ENCODE measurements at regions not wholly inside any gene's neighbourhood (a gene's known extent, or its start where the extent isn't known, plus 50 kb on each side); places are given as distances from the start of the nearest gene placed in this dataset.

GRCh38 chr5:4837489-4838058 lies 302.6 kb upstream of the ADAMTS16 start:
- TF ChIP-seq NFIC (IDR thresholded peaks at IDR 0.05) = no peak
- no peak for TF ChIP-seq REST (IDR thresholded peaks at IDR 0.05; ENCODE audit: low read depth)
- TF ChIP-seq, protein P1, sequence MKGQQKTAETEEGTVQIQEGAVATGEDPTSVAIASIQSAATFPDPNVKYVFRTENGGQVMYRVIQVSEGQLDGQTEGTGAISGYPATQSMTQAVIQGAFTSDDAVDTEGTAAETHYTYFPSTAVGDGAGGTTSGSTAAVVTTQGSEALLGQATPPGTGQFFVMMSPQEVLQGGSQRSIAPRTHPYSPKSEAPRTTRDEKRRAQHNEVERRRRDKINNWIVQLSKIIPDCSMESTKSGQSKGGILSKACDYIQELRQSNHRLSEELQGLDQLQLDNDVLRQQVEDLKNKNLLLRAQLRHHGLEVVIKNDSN (IDR thresholded peaks at IDR 0.05) = no peak
- no peak for TF ChIP-seq YY1 (IDR thresholded peaks at IDR 0.05; ENCODE audit: low read depth)
- TF ChIP-seq FOXM1 (IDR thresholded peaks at IDR 0.05; ENCODE audit: borderline replicate concordance, low read depth) = no peak
- TF ChIP-seq CEBPB (IDR thresholded peaks at IDR 0.05) = no peak
- TF ChIP-seq TEAD4 (IDR thresholded peaks at IDR 0.05) = no peak
- TF ChIP-seq RAD21 (IDR thresholded peaks at IDR 0.05; ENCODE audit: low read depth) = no peak
- no peak for TF ChIP-seq TCF12 (IDR thresholded peaks at IDR 0.05; ENCODE audit: low read depth)

- TF ChIP-seq TAF1 (IDR thresholded peaks at IDR 0.05; ENCODE audit: low read depth) (no peak), CEBPB (IDR thresholded peaks at IDR 0.05) (no peak), REST (IDR thresholded peaks at IDR 0.05; ENCODE audit: low read depth) (no peak), YY1 (IDR thresholded peaks at IDR 0.05; ENCODE audit: low read depth) (no peak), FOXM1 (IDR thresholded peaks at IDR 0.05; ENCODE audit: borderline replicate concordance, low read depth) (no peak), EGR1 (IDR thresholded peaks at IDR 0.05) (no peak), RAD21 (IDR thresholded peaks at IDR 0.05; ENCODE audit: low read depth) (no peak), ZBTB7A (IDR thresholded peaks at IDR 0.05; ENCODE audit: low read depth) (no peak), TCF12 (IDR thresholded peaks at IDR 0.05; ENCODE audit: low read depth) (no peak)
- TF ChIP-seq, protein P2, sequence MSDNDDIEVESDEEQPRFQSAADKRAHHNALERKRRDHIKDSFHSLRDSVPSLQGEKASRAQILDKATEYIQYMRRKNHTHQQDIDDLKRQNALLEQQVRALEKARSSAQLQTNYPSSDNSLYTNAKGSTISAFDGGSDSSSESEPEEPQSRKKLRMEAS (IDR thresholded peaks at IDR 0.05) = no peak
Measured at GRCh38 chr5:4845221-4845620, 294.9 kb upstream of the ADAMTS16 start.

- TF ChIP-seq CEBPB (IDR thresholded peaks at IDR 0.05) (no peak), EGR1 (IDR thresholded peaks at IDR 0.05) (no peak), EP300 (IDR thresholded peaks at IDR 0.05; ENCODE audit: borderline replicate concordance) (no peak), NFIC (IDR thresholded peaks at IDR 0.05) (no peak), YY1 (IDR thresholded peaks at IDR 0.05; ENCODE audit: low read depth) (no peak), REST (IDR thresholded peaks at IDR 0.05; ENCODE audit: low read depth) (no peak), FOXM1 (IDR thresholded peaks at IDR 0.05; ENCODE audit: borderline replicate concordance, low read depth) (no peak), ZBTB7A (IDR thresholded peaks at IDR 0.05; ENCODE audit: low read depth) (no peak), RAD21 (IDR thresholded peaks at IDR 0.05; ENCODE audit: low read depth) (no peak), TEAD4 (IDR thresholded peaks at IDR 0.05) (no peak), TAF1 (IDR thresholded peaks at IDR 0.05; ENCODE audit: low read depth) (no peak), CREB1 (IDR thresholded peaks at IDR 0.05; ENCODE audit: low read depth) (no peak)
- TF ChIP-seq, protein P2 (IDR thresholded peaks at IDR 0.05) = no peak
- TF ChIP-seq, protein P1 (IDR thresholded peaks at IDR 0.05) = no peak
Measured at GRCh38 chr5:4847766-4848165, 292.4 kb upstream of the ADAMTS16 start.

DNA sequence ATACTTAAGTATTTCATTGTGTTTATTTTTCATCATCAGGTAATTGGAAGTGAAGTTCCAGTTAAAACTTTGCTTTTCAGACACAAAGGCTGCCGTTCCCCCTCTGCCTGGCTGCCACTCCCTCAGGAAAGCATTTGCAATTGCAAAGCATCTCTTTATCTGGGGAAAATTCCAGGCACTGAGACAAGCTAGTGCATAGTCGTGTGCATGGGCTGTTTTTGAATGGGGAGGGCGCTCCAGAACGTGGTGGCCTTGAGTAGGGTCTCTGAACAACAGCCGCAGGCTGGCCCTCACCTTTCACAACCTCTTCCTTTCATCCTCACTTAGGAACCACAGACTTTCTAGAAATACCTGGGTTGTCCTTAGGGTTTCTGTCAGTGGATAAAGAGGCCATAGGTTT lies 285.1 kb upstream of the ADAMTS16 start:
- TF ChIP-seq RAD21 (IDR thresholded peaks at IDR 0.05; ENCODE audit: low read depth) (no peak), EGR1 (IDR thresholded peaks at IDR 0.05) (no peak), TAF1 (IDR thresholded peaks at IDR 0.05; ENCODE audit: low read depth) (no peak), CEBPB (IDR thresholded peaks at IDR 0.05) (no peak)
- TF ChIP-seq, protein P1 (IDR thresholded peaks at IDR 0.05) = no peak

Data from Ishikawa (cell line).